ENCODE measurements at regions not wholly inside any gene's neighbourhood (a gene's known extent, or its start where the extent isn't known, plus 50 kb on each side); places are given as distances from the start of the nearest gene placed in this dataset.

- TF ChIP-seq CTCF (IDR thresholded peaks at IDR 0.05) (no peak), FOXJ3 (CRISPR knock-in tag; IDR thresholded peaks at IDR 0.05; ENCODE audit: borderline replicate concordance) (no peak)
Observed at GRCh38 chr14:100403105-100403504, 80.0 kb downstream of the SLC25A47 start.
